GM21390 (cell line): ENCODE measurements at regions not wholly inside any gene's neighbourhood (a gene's known extent, or its start where the extent isn't known, plus 50 kb on each side); places are given as distances from the start of the nearest gene placed in this dataset.
"Not testable (repeated sequence)": the region's sequence is repeated elsewhere in the genome, so short reads cannot be mapped to it uniquely, and the experiment has no call there.

Source experiments
- ATAC-seq: cut with Tn5 transposase; IDR thresholded peaks from one replicate; pipeline ENCODE4 v1.9.1; 2021; ENCODE audit not compliant: unreplicated experiment

GRCh38 chr3:177906126-177906511 is 630.1 kb upstream of the KCNMB2 start:
- no peak for ATAC-seq

- ATAC-seq = no peak
These were observed 629.5 kb upstream of the KCNMB2 start for GRCh38 chr3:177906578-177907229.

- ATAC-seq = not testable (repeated sequence)
These were observed 626.7 kb upstream of the KCNMB2 start for GRCh38 chr3:177909530-177909929.

GRCh38 chr3:177914224-177914623 is 622.0 kb upstream of the KCNMB2 start:
- no peak for ATAC-seq

- ATAC-seq = no peak
These were observed 619.8 kb upstream of the KCNMB2 start for GRCh38 chr3:177916461-177916860.

- ATAC-seq = no peak
These were observed 618.9 kb upstream of the KCNMB2 start for GRCh38 chr3:177917234-177917861.

GRCh38 chr3:177921153-177921552 is 615.1 kb upstream of the KCNMB2 start:
- ATAC-seq = no peak

- ATAC-seq = no peak
These were observed 612.0 kb upstream of the KCNMB2 start for GRCh38 chr3:177924261-177924660.

- peak; percentile 77 for ATAC-seq
These were observed 607.9 kb upstream of the KCNMB2 start for GRCh38 chr3:177928172-177928873.

- ATAC-seq = no peak
These were observed 606.9 kb upstream of the KCNMB2 start for GRCh38 chr3:177929310-177929709.

- ATAC-seq = no peak
These were observed 605.5 kb upstream of the KCNMB2 start for GRCh38 chr3:177930771-177931170.

GRCh38 chr3:177931346-177931745 is 604.9 kb upstream of the KCNMB2 start:
- no peak for ATAC-seq

- ATAC-seq = no peak
These were observed 603.9 kb upstream of the KCNMB2 start for GRCh38 chr3:177932346-177932745.

- ATAC-seq = no peak
These were observed 603.2 kb upstream of the KCNMB2 start for GRCh38 chr3:177932750-177933660.

- no peak for ATAC-seq
These were observed 602.0 kb upstream of the KCNMB2 start for GRCh38 chr3:177934001-177934891.

- ATAC-seq = no peak
These were observed 601.2 kb upstream of the KCNMB2 start for GRCh38 chr3:177935047-177935446.

- ATAC-seq = no peak
These were observed 599.5 kb upstream of the KCNMB2 start for GRCh38 chr3:177936721-177937120.

GRCh38 chr3:177942911-177943310 is 593.3 kb upstream of the KCNMB2 start:
- ATAC-seq = no peak

- ATAC-seq = no peak
These were observed 592.0 kb upstream of the KCNMB2 start for GRCh38 chr3:177944228-177944661.

- ATAC-seq = no peak
These were observed 590.2 kb upstream of the KCNMB2 start for GRCh38 chr3:177946048-177946447.
